DND-41 (cell line): ENCODE measurements at regions not wholly inside any gene's neighbourhood (a gene's known extent, or its start where the extent isn't known, plus 50 kb on each side); places are given as distances from the start of the nearest gene placed in this dataset.
"Not testable (repeated sequence)": the region's sequence is repeated elsewhere in the genome, so short reads cannot be mapped to it uniquely, and the experiment has no call there.

Experiments used
- EZH2 ChIP-seq: IDR thresholded peaks from 3 replicates; pipeline ENCODE4 v1.6.1; 2012; ENCODE audit warnings: borderline replicate concordance, low read depth, mild to moderate bottlenecking, moderate library complexity, low read length, inconsistent platforms; ENCODE audit not compliant: severe bottlenecking
- TF ChIP-seq, protein P1 (sequence below): IDR thresholded peaks from 2 replicates; pipeline ENCODE4 v1.5.1; 2012; ENCODE audit warnings: borderline replicate concordance, low read length, moderate library complexity, mild to moderate bottlenecking; ENCODE audit not compliant: poor library complexity, severe bottlenecking; ENCODE audit errors: extremely low read depth

DNA sequence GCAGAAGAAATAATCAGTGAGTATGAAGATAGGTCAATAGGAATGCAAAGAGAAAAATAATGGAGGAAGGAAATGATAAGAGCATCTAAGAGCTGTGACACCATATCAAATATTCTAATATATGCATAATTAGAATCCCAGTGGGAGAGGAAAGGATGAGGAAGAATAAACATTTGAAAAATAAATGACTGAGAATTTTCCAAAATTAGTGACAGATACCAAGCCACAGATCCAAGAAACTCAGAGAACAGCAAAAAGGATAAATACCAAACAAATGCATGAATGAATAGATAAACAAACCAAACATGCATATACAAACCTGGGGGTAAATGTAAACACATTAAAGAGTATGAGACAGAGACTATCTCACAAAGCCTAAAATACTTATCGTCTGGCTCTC, 101.4 kb downstream of the PRR15 start:
- TF ChIP-seq, protein P1, sequence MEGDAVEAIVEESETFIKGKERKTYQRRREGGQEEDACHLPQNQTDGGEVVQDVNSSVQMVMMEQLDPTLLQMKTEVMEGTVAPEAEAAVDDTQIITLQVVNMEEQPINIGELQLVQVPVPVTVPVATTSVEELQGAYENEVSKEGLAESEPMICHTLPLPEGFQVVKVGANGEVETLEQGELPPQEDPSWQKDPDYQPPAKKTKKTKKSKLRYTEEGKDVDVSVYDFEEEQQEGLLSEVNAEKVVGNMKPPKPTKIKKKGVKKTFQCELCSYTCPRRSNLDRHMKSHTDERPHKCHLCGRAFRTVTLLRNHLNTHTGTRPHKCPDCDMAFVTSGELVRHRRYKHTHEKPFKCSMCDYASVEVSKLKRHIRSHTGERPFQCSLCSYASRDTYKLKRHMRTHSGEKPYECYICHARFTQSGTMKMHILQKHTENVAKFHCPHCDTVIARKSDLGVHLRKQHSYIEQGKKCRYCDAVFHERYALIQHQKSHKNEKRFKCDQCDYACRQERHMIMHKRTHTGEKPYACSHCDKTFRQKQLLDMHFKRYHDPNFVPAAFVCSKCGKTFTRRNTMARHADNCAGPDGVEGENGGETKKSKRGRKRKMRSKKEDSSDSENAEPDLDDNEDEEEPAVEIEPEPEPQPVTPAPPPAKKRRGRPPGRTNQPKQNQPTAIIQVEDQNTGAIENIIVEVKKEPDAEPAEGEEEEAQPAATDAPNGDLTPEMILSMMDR: not testable (repeated sequence)
- TF ChIP-seq EZH2: not testable (repeated sequence)
